ENCODE measurements at regions not wholly inside any gene's neighbourhood (a gene's known extent, or its start where the extent isn't known, plus 50 kb on each side); places are given as distances from the start of the nearest gene placed in this dataset.

DNA sequence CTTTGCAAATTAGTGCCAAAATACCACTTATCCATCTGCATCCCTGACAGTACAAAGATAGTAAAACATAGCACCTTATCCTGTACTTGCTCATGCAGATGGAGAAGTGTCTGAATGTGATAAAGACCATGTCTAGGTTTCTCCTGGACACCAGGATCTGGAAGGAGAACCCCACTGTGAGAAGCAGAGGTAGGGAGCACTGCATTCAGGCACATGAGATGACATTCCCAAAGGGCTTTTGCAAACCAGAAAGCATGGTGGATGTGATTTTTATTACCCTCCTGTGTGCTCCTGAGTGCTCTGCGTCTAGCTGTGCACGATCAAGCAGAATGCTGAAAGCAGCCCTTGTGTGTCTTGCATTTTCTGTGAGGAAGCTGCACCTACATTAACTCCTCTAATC, 857.6 kb upstream of the ID2 start:
- ATAC-seq = no peak
- no peak for TF ChIP-seq POLR2A (IDR thresholded peaks at IDR 0.05)
- TF ChIP-seq, protein P1, sequence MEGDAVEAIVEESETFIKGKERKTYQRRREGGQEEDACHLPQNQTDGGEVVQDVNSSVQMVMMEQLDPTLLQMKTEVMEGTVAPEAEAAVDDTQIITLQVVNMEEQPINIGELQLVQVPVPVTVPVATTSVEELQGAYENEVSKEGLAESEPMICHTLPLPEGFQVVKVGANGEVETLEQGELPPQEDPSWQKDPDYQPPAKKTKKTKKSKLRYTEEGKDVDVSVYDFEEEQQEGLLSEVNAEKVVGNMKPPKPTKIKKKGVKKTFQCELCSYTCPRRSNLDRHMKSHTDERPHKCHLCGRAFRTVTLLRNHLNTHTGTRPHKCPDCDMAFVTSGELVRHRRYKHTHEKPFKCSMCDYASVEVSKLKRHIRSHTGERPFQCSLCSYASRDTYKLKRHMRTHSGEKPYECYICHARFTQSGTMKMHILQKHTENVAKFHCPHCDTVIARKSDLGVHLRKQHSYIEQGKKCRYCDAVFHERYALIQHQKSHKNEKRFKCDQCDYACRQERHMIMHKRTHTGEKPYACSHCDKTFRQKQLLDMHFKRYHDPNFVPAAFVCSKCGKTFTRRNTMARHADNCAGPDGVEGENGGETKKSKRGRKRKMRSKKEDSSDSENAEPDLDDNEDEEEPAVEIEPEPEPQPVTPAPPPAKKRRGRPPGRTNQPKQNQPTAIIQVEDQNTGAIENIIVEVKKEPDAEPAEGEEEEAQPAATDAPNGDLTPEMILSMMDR (IDR thresholded peaks at IDR 0.05) = no peak
- intact Hi-C loops (cut with DNase I) = no loop called here

DNA sequence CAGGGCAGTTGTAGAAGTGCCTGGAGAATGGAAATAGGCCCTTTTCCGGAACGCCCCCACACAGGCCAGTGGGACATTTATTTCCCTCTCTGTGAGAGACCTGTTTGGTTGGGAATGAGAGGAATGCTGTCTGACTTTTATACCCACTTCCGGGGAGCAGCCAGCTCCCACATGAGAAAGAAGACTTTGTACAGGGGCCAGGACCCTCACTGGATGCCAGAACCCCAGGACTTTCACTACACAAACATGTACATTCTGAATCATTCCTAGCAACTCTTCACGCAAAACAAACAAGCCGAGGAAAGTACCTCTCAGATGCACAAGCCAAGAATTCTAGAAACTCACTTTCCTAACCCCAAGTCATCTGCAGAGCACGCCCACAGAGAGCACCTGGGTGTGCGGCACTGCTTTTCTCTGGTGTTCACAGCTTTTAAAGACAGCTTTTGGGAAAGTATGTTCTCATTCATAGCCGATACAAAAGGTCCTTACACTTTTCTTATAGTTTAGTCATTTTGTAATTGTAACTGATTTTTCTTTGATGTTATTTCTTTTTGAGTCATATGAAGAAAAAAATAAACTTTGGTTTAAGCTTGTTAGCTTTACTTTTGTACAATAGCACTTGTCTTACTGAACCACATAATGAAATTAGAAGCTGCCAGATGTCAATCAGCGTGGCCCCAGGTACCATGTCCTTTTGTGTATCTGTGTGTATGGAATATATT, 856.1 kb upstream of the ID2 start:
- Histone ChIP-seq H3K27ac (no peak overlapping the region), H3K4me1 (no peaks in the 10 kb centered on the region), H3K36me3 (no peaks in the 10 kb centered on the region), H3K9me3 (no peaks in the 10 kb centered on the region), H3K4me3 (no peak overlapping the region), H3K27me3 (no peaks in the 10 kb centered on the region)
- 92 to 94% (median 94%) methylated on average over 9 of the region's 9 CpGs for WGBS, 4 donors
- TF ChIP-seq POLR2A (IDR thresholded peaks at IDR 0.05) = no peak
- TF ChIP-seq, protein P1 (IDR thresholded peaks at IDR 0.05) = no peak
- intact Hi-C loops (cut with DNase I) = no loop called here
- no peak for ATAC-seq
- no peak for DNase-seq

More for the DNA sequence above, 857.6 kb upstream of the ID2 start:
- Histone ChIP-seq H3K36me3 (no peaks in the 10 kb centered on the region), H3K27me3 (no peaks in the 10 kb centered on the region), H3K4me3 (no peak overlapping the region), H3K27ac (no peak overlapping the region), H3K4me1 (no peaks in the 10 kb centered on the region), H3K9me3 (no peaks in the 10 kb centered on the region)
- no peak for DNase-seq
- 89 to 95% (median 94%) methylated on average over 2 of the region's 2 CpGs for WGBS, 4 donors

DNA sequence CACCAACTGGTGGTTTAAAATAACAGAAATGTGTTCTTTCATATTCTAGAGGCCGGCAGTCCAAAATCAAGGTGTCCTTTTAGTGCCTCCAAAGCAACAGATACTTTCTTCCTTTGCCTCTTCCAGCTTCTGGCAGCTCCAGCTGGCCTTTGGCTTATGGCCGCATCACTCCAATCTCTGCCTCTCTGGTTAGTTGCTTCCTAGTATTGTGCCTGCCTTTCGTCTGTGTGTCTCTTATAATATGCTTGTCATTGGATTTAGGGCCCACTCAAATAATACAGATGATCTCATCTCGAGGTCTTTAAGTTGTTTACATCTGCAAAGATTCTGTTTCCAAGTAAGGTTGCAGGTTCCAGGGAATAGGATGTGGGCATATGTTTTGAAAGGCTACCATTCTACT, 855.2 kb upstream of the ID2 start:
- ATAC-seq (no peak), DNase-seq (no peak)
- H3K27ac ChIP-seq = no peak overlapping the region
- intact Hi-C loops (cut with DNase I) = no loop called here
- no peaks in the 10 kb centered on the region for H3K36me3 ChIP-seq
- no peaks in the 10 kb centered on the region for H3K27me3 ChIP-seq
- no peaks in the 10 kb centered on the region for H3K9me3 ChIP-seq
- no peak overlapping the region for H3K4me3 ChIP-seq
- TF ChIP-seq, protein P1 (IDR thresholded peaks at IDR 0.05) = no peak
- no peak for TF ChIP-seq POLR2A (IDR thresholded peaks at IDR 0.05)
- WGBS, 4 donors = 90 to 92% (median 92%) methylated on average over 4 of the region's 4 CpGs
- no peaks in the 10 kb centered on the region for H3K4me1 ChIP-seq

DNA sequence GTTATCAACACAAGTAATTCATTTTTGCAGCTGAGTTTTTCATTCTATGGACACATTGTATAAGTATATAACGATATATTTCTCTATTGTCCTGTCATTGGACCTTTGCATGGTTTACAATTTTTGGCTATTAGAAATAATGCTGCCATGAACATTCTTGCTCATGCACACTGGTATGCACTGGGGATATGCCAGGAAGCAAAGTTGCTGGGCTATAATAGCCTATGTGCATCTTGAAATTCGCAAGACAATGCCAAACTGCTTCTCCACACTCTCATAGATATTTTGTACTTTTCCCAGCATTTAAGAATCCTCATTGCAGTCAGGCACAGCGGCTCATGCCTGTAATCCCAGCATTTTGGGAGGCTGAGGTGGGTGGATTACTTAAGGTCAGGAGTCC, 852.6 kb upstream of the ID2 start:
- intact Hi-C loops (cut with DNase I) = no loop called here
- Histone ChIP-seq H3K27ac (no peak overlapping the region), H3K27me3 (no peaks in the 10 kb centered on the region), H3K9me3 (no peaks in the 10 kb centered on the region), H3K4me1 (no peaks in the 10 kb centered on the region), H3K36me3 (no peaks in the 10 kb centered on the region), H3K4me3 (no peak overlapping the region)
- WGBS, 4 donors = 91 to 96% (median 93%) methylated on average over 3 of the region's 3 CpGs
- TF ChIP-seq, protein P1 (IDR thresholded peaks at IDR 0.05) = no peak
- no peak for TF ChIP-seq POLR2A (IDR thresholded peaks at IDR 0.05)
- ATAC-seq (no peak), DNase-seq (no peak)

Measured in heart left ventricle (tissue), 16 donors.